Fibroblast of mammary gland (primary cell): ENCODE measurements at regions not wholly inside any gene's neighbourhood (a gene's known extent, or its start where the extent isn't known, plus 50 kb on each side); places are given as distances from the start of the nearest gene placed in this dataset.
A peak's percentile ranks its signal among the peaks of the same experiment; 100 is the strongest.

Experiments used
- DNase-seq: peaks from one replicate; pipeline ENCODE4 v3.0.0-alpha.2; 2010; ENCODE audit warnings: low read depth
- H3K4me3 ChIP-seq: 2 replicates; pipeline ENCODE4 v1.5.1; 2011; ENCODE audit warnings: low read depth, mild to moderate bottlenecking, low read length, moderate library complexity; ENCODE audit not compliant: control insufficient read depth
- CTCF ChIP-seq: conservative IDR thresholded peaks from 2 replicates; pipeline ENCODE4 v1.5.1; 2011; ENCODE audit warnings: low read depth, low read length, inconsistent platforms; ENCODE audit not compliant: control insufficient read depth, insufficient read depth

- no peak for DNase-seq
- H3K4me3 ChIP-seq: no peak overlapping the region
- TF ChIP-seq CTCF: no peak
Measured at GRCh38 chr4:84336964-84337705, 162.0 kb downstream of the NKX6-1 start.

GRCh38 chr4:84327526-84327925, 171.6 kb downstream of the NKX6-1 start:
- no peak overlapping the region for H3K4me3 ChIP-seq
- no peak for DNase-seq
- no peak for TF ChIP-seq CTCF

- DNase-seq: no peak
- no peak overlapping the region for H3K4me3 ChIP-seq
- no peak for TF ChIP-seq CTCF
Measured at GRCh38 chr4:84325625-84326024, 173.5 kb downstream of the NKX6-1 start.

GRCh38 chr4:84324303-84325245, 174.5 kb downstream of the NKX6-1 start:
- no peak for TF ChIP-seq CTCF
- DNase-seq: no peak
- no peak overlapping the region for H3K4me3 ChIP-seq

- peak; percentile 66 for DNase-seq
- TF ChIP-seq CTCF: no peak
Measured at GRCh38 chr4:84319124-84319523, 180.0 kb downstream of the NKX6-1 start.

GRCh38 chr4:84317513-84317912, 181.6 kb downstream of the NKX6-1 start:
- no peak overlapping the region for H3K4me3 ChIP-seq
- TF ChIP-seq CTCF: no peak
- DNase-seq: no peak

More at GRCh38 chr4:84319124-84319523, 180.0 kb downstream of the NKX6-1 start:
- H3K4me3 ChIP-seq: no peak overlapping the region
